Upper lobe of right lung (tissue), 1 donor: ENCODE measurements at regions not wholly inside any gene's neighbourhood (a gene's known extent, or its start where the extent isn't known, plus 50 kb on each side); places are given as distances from the start of the nearest gene placed in this dataset.
"Not testable (repeated sequence)": the region's sequence is repeated elsewhere in the genome, so short reads cannot be mapped to it uniquely, and the experiment has no call there.

ENCODE experiments used
- ATAC-seq: fragments of 200-7000 bp; cut with Tn5 transposase; one replicate; pipeline ENCODE4 v1.9.1; 2020; ENCODE audit warnings: mild to moderate bottlenecking, moderate library complexity
- DNase-seq: peaks from one replicate; pipeline ENCODE4 v3.0.0-alpha.2; 2020
- H3K27ac ChIP-seq: fragments of 200-600 bp; one replicate; pipeline ENCODE4 v1.8.0; 2022
- H3K27me3 ChIP-seq: fragments of 200-600 bp; one replicate; pipeline ENCODE4 v1.8.0; 2022; ENCODE audit warnings: mild to moderate bottlenecking
- H3K36me3 ChIP-seq: fragments of 200-600 bp; one replicate; pipeline ENCODE4 v1.8.0; 2022
- H3K4me1 ChIP-seq: fragments of 200-600 bp; one replicate; pipeline ENCODE4 v1.8.0; 2022
- H3K4me3 ChIP-seq: fragments of 200-600 bp; one replicate; pipeline ENCODE4 v1.8.0; 2022; ENCODE audit warnings: mild to moderate bottlenecking
- H3K9me3 ChIP-seq: fragments of 200-600 bp; one replicate; pipeline ENCODE4 v1.8.0; 2022
- intact Hi-C: fragments of 100-400 bp; cut with DNase I; formaldehyde crosslinking; loops from one replicate; pipeline ENCODE4 v1.11.0; 2022
- TF ChIP-seq, protein P1 (sequence below): fragments of 200-600 bp; IDR thresholded peaks from one replicate; pipeline ENCODE4 v1.8.0; 2022; ENCODE audit warnings: antibody characterized with exemption
- donor health status: DM: no; HTN: yes; CAD: no; lungs with severe emphysema.

DNA sequence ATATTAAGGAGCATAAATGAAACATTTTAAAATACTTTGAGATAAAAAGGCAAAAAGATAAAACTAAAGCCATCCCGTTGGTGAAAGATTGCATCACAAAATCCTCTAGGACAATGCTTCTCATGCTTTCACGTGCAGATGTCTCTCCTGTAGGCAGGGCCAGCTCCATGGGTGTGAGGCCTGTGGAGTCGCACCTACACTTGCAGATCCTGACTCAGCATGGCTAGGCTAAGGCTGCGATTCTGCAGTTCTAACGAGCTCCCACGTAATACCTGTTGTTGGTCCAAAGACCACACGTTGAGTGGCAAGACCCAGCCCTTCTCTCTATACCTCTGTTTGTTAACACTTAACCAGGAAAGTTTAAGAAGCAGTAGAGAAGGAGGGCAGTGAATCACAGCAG lies 62.1 kb upstream of the CAPRIN1 start:
- no peak for ATAC-seq
- H3K27me3 ChIP-seq: peaks cover 2% of the 10 kb centered on the region
- TF ChIP-seq, protein P1, sequence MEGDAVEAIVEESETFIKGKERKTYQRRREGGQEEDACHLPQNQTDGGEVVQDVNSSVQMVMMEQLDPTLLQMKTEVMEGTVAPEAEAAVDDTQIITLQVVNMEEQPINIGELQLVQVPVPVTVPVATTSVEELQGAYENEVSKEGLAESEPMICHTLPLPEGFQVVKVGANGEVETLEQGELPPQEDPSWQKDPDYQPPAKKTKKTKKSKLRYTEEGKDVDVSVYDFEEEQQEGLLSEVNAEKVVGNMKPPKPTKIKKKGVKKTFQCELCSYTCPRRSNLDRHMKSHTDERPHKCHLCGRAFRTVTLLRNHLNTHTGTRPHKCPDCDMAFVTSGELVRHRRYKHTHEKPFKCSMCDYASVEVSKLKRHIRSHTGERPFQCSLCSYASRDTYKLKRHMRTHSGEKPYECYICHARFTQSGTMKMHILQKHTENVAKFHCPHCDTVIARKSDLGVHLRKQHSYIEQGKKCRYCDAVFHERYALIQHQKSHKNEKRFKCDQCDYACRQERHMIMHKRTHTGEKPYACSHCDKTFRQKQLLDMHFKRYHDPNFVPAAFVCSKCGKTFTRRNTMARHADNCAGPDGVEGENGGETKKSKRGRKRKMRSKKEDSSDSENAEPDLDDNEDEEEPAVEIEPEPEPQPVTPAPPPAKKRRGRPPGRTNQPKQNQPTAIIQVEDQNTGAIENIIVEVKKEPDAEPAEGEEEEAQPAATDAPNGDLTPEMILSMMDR: no peak
- intact Hi-C loops: no loop called here
- DNase-seq: no peak
- H3K36me3 ChIP-seq: no peaks in the 10 kb centered on the region
- H3K4me3 ChIP-seq: no peak overlapping the region
- no peaks in the 10 kb centered on the region for H3K4me1 ChIP-seq
- no peak overlapping the region for H3K27ac ChIP-seq
- H3K9me3 ChIP-seq: no peaks in the 10 kb centered on the region

DNA sequence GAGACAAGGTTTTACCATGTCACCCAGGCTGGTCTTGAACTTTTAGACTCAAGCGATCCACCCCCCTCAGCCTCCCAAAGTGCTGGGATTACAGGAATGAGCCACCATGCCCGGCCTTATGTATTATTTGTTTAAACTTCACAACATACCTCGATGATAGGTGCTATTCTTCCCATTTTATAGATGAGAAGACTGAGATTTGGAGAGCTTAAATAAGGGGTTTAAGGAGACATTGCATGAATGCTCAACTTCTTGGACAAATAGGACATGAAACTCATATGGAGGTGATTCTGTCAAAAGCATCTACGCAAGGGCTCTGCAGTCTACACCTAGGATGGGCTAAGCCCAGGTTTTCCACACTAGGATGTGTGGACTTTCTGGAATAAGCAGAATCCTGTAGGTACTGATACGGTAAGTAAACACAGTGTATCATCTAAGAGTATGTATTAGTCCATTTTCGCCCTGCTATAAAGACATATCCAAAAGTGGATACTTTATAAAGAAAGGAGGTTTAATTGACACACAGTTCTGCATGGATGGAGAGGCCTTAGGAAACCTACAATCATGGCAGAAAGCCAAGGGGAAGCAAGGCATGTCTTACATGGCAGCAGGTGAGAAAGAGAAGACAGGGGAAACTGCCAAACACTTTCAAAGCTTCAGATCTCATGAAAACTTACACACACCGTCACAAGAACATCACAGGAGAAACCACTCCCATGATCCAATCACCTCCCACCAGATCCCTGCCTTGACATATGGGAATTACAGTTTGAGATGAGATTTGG lies 62.8 kb upstream of the CAPRIN1 start:
- TF ChIP-seq, protein P1: no peak
- no peaks in the 10 kb centered on the region for H3K9me3 ChIP-seq
- DNase-seq (no peak), ATAC-seq (no peak)
- intact Hi-C loops: no loop called here
- no peak overlapping the region for H3K4me3 ChIP-seq
- H3K27me3 ChIP-seq: peaks cover 5% of the 10 kb centered on the region
- no peaks in the 10 kb centered on the region for H3K36me3 ChIP-seq
- no peaks in the 10 kb centered on the region for H3K4me1 ChIP-seq
- no peak overlapping the region for H3K27ac ChIP-seq

DNA sequence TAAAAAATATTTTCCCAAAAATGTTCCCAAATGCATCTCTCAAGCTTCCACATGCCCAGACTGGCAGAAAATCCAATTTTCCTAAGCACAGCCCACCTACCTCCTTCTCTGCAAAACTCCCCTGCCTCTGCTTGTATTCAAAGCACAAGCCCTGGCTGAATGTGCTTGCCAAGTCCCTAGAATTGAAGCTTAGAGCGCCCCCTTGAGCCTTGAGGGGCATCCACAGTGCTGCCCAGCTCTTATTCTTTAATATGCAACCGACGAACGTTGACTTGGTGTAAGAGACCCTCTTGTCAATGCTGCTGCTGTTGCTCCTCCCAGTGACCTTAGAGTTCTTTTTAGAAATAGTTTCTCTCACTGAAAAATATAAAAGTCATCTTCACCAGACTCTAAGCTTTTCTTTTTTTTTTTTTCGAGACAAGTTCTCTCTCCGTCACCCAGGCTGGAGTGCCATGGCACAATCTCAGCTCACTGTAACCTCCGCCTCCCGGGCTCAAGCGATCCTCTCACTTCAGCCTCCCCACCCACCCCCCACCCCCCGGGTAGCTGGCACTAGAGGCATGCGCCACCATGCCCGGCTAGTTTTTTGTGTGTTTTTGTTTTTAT lies 63.5 kb upstream of the CAPRIN1 start:
- Histone ChIP-seq H3K36me3 (no peaks in the 10 kb centered on the region), H3K27ac (no peak overlapping the region), H3K4me3 (no peak overlapping the region), H3K4me1 (no peaks in the 10 kb centered on the region), H3K9me3 (no peaks in the 10 kb centered on the region), H3K27me3 (peaks cover 5% of the 10 kb centered on the region)
- ATAC-seq: peak; percentile 96
- TF ChIP-seq, protein P1: peak; percentile 91
- intact Hi-C loops: no loop called here
- DNase-seq: peak; percentile 78

DNA sequence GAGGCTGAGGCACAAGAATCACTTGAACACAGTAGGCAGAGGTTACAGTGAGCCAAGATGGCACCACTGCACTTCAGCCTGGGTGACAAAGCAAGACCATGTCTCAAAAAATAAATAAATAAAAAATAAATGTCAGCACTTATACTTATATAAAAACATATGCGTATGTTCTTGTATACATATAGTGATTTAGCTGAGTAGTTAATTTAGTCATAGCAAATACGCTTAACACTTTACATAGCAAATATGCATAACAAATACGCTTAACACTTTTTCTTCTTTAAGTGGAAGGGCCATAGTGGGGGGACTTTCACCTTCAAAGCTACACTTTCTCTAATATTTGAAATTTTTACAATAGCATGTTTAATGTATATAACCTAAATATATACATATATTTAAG lies 64.0 kb upstream of the CAPRIN1 start:
- no peak overlapping the region for H3K27ac ChIP-seq
- intact Hi-C loops: no loop called here
- H3K4me1 ChIP-seq: no peaks in the 10 kb centered on the region
- DNase-seq: no peak
- H3K4me3 ChIP-seq: no peak overlapping the region
- H3K9me3 ChIP-seq: no peaks in the 10 kb centered on the region
- TF ChIP-seq, protein P1: no peak
- H3K27me3 ChIP-seq: peaks cover 5% of the 10 kb centered on the region
- H3K36me3 ChIP-seq: no peaks in the 10 kb centered on the region
- no peak for ATAC-seq

DNA sequence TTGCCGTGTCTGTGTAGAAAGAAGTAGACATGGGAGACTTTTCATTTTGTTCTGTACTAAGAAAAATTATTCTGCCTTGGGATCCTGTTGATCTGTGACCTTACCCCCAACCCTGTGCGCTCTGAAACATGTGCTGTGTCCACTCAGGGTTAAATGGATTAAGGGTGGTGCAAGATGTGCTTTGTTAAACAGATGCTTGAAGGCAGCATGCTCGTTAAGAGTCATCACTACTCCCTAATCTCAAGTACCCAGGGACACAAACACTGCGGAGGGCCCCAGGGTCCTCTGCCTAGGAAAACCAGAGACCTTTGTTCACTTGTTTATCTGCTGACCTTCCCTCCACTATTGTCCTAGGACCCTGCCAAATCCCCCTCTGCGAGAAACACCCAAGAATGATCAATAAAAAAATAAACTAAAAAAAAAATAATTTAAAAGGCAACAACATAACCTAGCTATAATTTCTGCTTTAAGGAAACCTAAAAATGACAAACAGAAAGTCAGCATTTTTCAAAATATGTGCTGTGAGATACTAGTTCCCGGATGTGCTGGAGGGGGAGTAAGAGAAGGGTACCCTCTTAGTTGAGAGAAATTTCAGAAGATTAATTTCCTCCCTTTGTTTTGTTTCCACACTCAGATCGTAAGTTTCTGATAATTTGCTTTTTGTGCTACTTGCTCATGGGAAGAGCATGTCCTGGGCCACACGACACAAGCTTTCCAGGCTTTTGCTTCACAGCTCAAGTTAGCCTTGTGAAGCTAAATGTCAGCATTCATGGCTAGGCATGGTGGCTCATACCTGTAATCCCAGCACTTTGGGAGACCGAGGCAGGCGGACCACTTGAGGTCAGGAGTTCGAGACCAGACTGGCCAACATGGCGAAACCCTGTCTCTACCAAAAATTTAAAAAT lies 64.7 kb upstream of the CAPRIN1 start:
- intact Hi-C loops: not testable (repeated sequence)

More for the DNA sequence above, 64.7 kb upstream of the CAPRIN1 start:
- not testable (repeated sequence) for H3K27ac ChIP-seq, DNase-seq, H3K27me3 ChIP-seq, H3K4me1 ChIP-seq, H3K4me3 ChIP-seq, H3K9me3 ChIP-seq, H3K36me3 ChIP-seq, ATAC-seq
